HEK293 (cell line): ENCODE measurements at regions not wholly inside any gene's neighbourhood (a gene's known extent, or its start where the extent isn't known, plus 50 kb on each side); places are given as distances from the start of the nearest gene placed in this dataset.
"Not testable (repeated sequence)": the region's sequence is repeated elsewhere in the genome, so short reads cannot be mapped to it uniquely, and the experiment has no call there.

ENCODE experiments used
- CTCF ChIA-PET: fragments of 350-600 bp; formaldehyde crosslinking; extraction: SDS; loops from one replicate; lab custom pipeline; 2021; ENCODE audit warnings: antibody characterized with exemption; lab: Yijun Ruan, JAX
- POLR2A ChIA-PET: fragments of 300-600 bp; formaldehyde crosslinking; extraction: SDS; loops from one replicate; lab custom pipeline; 2020; ENCODE audit warnings: antibody characterized with exemption, inconsistent platforms; lab: Yijun Ruan, JAX
- H3K27ac ChIP-seq: fragments of 200-500 bp; sonication (Bioruptor generic); 2 replicates; pipeline ENCODE4 v1.5.1; 2014; ENCODE audit warnings: low read depth, low read length, control low read depth, inconsistent platforms; ENCODE audit errors: extremely low read depth
- H3K36me3 ChIP-seq, 2 experiments: fragments of 200-500 bp in 1 of 2; sonication (Bioruptor generic) in 1 of 2; 1 replicate in 1 of 2; 2 replicates in 1 of 2; pipeline ENCODE4 v1.5.1; 2014 to 2017; ENCODE audit warnings: inconsistent platforms in 2 of 2, low read length in 2 of 2; ENCODE audit not compliant: control insufficient read depth in 2 of 2, insufficient read depth in 1 of 2
- H3K4me1 ChIP-seq: fragments of 200-500 bp; sonication (Bioruptor generic); 2 replicates; pipeline ENCODE4 v1.5.1; 2014; ENCODE audit warnings: mild to moderate bottlenecking, low read length, inconsistent platforms; ENCODE audit not compliant: control insufficient read depth, insufficient read depth
- H3K4me3 ChIP-seq: 2 replicates; pipeline ENCODE4 v1.5.1; 2011; ENCODE audit warnings: low read depth, mild to moderate bottlenecking, control low read depth, low read length, moderate library complexity
- H3K9me3 ChIP-seq: fragments of 200-500 bp; sonication (Bioruptor generic); 2 replicates; pipeline ENCODE4 v1.5.1; 2014; ENCODE audit warnings: low read depth, low read length, inconsistent platforms; ENCODE audit not compliant: control insufficient read depth, insufficient read depth
- SP2 ChIP-seq: fragments of 450-650 bp; formaldehyde crosslinking; IDR thresholded peaks from 2 replicates; pipeline ENCODE4 v1.5.1; 2016; ENCODE audit warnings: missing biosample characterization, missing genetic modification characterization
- ZFP41 ChIP-seq: fragments of 450-650 bp; formaldehyde crosslinking; IDR thresholded peaks from 2 replicates; pipeline ENCODE4 v1.5.1; 2016; ENCODE audit warnings: missing biosample characterization, missing genetic modification characterization, borderline replicate concordance
- ZNF16 ChIP-seq: fragments of 450-650 bp; formaldehyde crosslinking; IDR thresholded peaks from 2 replicates; pipeline ENCODE4 v1.5.1; 2016; ENCODE audit warnings: low read depth, missing biosample characterization, missing genetic modification characterization
- ZNF23 ChIP-seq: fragments of 450-650 bp; formaldehyde crosslinking; IDR thresholded peaks from 2 replicates; pipeline ENCODE4 v1.5.1; 2016; ENCODE audit warnings: missing biosample characterization, missing genetic modification characterization, borderline replicate concordance
- ZNF311 ChIP-seq: fragments of 450-650 bp; formaldehyde crosslinking; IDR thresholded peaks from 2 replicates; pipeline ENCODE4 v1.5.1; 2017; ENCODE audit warnings: missing biosample characterization, missing genetic modification characterization, borderline replicate concordance
- ZNF350 ChIP-seq: fragments of 450-650 bp; formaldehyde crosslinking; IDR thresholded peaks from 2 replicates; pipeline ENCODE4 v1.5.0; 2017; ENCODE audit warnings: missing biosample characterization, mild to moderate bottlenecking, missing genetic modification characterization
- ZNF518A ChIP-seq: fragments of 450-650 bp; formaldehyde crosslinking; conservative IDR thresholded peaks from 2 replicates; pipeline ENCODE4 v1.5.1; 2016; ENCODE audit warnings: low read depth, missing biosample characterization, missing genetic modification characterization
- ZSCAN30 ChIP-seq: fragments of 450-650 bp; IDR thresholded peaks from 2 replicates; pipeline ENCODE4 v1.5.1; 2018; ENCODE audit warnings: missing biosample characterization, mild to moderate bottlenecking, missing genetic modification characterization, moderate library complexity

- TF ChIP-seq ZNF518A (tag by site-specific recombination) (no peak), ZNF16 (tag by site-specific recombination) (no peak), ZFP41 (tag by site-specific recombination) (no peak), SP2 (no peak)
Measured at GRCh38 chr2:163043201-163043600, 204.6 kb upstream of the KCNH7 start (continued).

GRCh38 chr2:163039266-163039665 lies 200.7 kb upstream of the KCNH7 start:
- no peak for TF ChIP-seq ZNF23 (tag by site-specific recombination)
- Histone ChIP-seq H3K27ac (no peak overlapping the region), H3K9me3 (no peaks in the 10 kb centered on the region), H3K36me3 (no peaks in the 10 kb centered on the region), H3K4me3 (no peak overlapping the region), H3K4me1 (no peaks in the 10 kb centered on the region)
- ChIA-PET CTCF (interaction anchor here (0.6 kb wide), 1 partner anchor 188 kb away, joined by 3 read pairs; no protein-coding TSS in a partner anchor), POLR2A (no interaction called here)

- no peaks in the 10 kb centered on the region for H3K9me3 ChIP-seq
- no peak for TF ChIP-seq ZNF311 (tag by site-specific recombination)
- CTCF ChIA-PET = no interaction called here
- H3K4me3 ChIP-seq = no peak overlapping the region
- POLR2A ChIA-PET = no interaction called here
- H3K4me1 ChIP-seq = no peaks in the 10 kb centered on the region
- H3K27ac ChIP-seq = no peak overlapping the region
- no peaks in the 10 kb centered on the region for H3K36me3 ChIP-seq
Measured at GRCh38 chr2:163028807-163029206, 190.2 kb upstream of the KCNH7 start.

GRCh38 chr2:163026136-163026775 lies 187.7 kb upstream of the KCNH7 start:
- CTCF ChIA-PET, POLR2A ChIA-PET, H3K36me3 ChIP-seq, H3K4me1 ChIP-seq, H3K4me3 ChIP-seq, H3K9me3 ChIP-seq, H3K27ac ChIP-seq: not testable (repeated sequence)

- CTCF ChIA-PET, H3K4me1 ChIP-seq, POLR2A ChIA-PET, H3K27ac ChIP-seq, H3K9me3 ChIP-seq, H3K36me3 ChIP-seq, H3K4me3 ChIP-seq: not testable (repeated sequence)
Measured at GRCh38 chr2:163016882-163017281, 178.3 kb upstream of the KCNH7 start.

GRCh38 chr2:163011000-163011399 lies 172.4 kb upstream of the KCNH7 start:
- no peak overlapping the region for H3K27ac ChIP-seq
- TF ChIP-seq ZNF350 (tag by site-specific recombination) = no peak
- no peak for TF ChIP-seq ZFP41 (tag by site-specific recombination)
- TF ChIP-seq ZSCAN30 (tag by site-specific recombination) = no peak
- no peaks in the 10 kb centered on the region for H3K36me3 ChIP-seq
- POLR2A ChIA-PET = no interaction called here
- no peaks in the 10 kb centered on the region for H3K9me3 ChIP-seq
- no peak overlapping the region for H3K4me3 ChIP-seq
- no peaks in the 10 kb centered on the region for H3K4me1 ChIP-seq
- CTCF ChIA-PET = interaction anchor here (0.6 to 1.2 kb wide), 2 partner anchors 8 to 790 kb away, joined by 3 read pairs; no protein-coding TSS in a partner anchor
